ENCODE measurements at regions not wholly inside any gene's neighbourhood (a gene's known extent, or its start where the extent isn't known, plus 50 kb on each side); places are given as distances from the start of the nearest gene placed in this dataset.

DNA sequence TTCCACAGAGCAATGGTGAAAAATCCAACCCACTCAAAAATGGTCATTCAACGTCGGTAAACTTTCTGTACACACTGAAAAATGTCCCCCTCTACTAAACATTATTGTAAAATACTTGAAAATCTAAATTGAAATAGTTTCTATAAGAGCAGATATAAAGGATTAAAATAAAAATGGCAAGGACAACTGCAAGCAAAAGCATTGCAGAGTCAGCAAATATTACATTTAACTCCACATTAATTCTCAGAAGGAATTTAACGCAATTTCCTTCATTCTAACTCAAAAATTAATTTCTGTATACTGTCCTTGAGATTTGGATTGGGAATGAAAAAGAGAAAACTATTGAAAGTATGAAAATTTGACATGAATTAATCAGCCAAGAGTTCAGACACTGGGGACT, 64.4 kb upstream of the SSBP2 start:
- no peak for ATAC-seq (replicated peaks in 1 of 2)
- no peak for DNase-seq
- Mint-ChIP-seq H3K4me3 (no peak overlapping the region), H3K36me3 (ENCODE audit: insufficient read depth in 2 of 2) (no peaks in the 10 kb centered on the region), H3K27me3 (ENCODE audit: low read depth) (no peaks in the 10 kb centered on the region), H3K4me1 (ENCODE audit: low read depth) (peaks cover 27% of the 10 kb centered on the region), H3K27ac (no peak overlapping the region), H3K9me3 (peaks cover 0 to 2% of the 10 kb centered on the region in 2 donors)

GRCh38 chr5:81808106-81808505, 57.2 kb upstream of the SSBP2 start:
- ATAC-seq (replicated peaks in 1 of 2) (no peak), DNase-seq (no peak)
- no peaks in the 10 kb centered on the region for H3K27me3 Mint-ChIP-seq (ENCODE audit: low read depth)
- H3K36me3 Mint-ChIP-seq (ENCODE audit: insufficient read depth in 2 of 2): peaks cover 0 to 6% of the 10 kb centered on the region in 2 donors
- H3K4me1 Mint-ChIP-seq (ENCODE audit: low read depth): peaks cover 10% of the 10 kb centered on the region
- H3K27ac Mint-ChIP-seq: no peak overlapping the region
- peaks cover 6 to 9% of the 10 kb centered on the region in 2 donors for H3K9me3 Mint-ChIP-seq
- no peak overlapping the region for H3K4me3 Mint-ChIP-seq

GRCh38 chr5:81805086-81805485, 54.2 kb upstream of the SSBP2 start:
- peaks cover 7 to 9% of the 10 kb centered on the region in 2 donors for H3K9me3 Mint-ChIP-seq
- H3K4me1 Mint-ChIP-seq (ENCODE audit: low read depth): peaks cover 10% of the 10 kb centered on the region
- no peak for ATAC-seq (replicated peaks in 1 of 2)

DNA sequence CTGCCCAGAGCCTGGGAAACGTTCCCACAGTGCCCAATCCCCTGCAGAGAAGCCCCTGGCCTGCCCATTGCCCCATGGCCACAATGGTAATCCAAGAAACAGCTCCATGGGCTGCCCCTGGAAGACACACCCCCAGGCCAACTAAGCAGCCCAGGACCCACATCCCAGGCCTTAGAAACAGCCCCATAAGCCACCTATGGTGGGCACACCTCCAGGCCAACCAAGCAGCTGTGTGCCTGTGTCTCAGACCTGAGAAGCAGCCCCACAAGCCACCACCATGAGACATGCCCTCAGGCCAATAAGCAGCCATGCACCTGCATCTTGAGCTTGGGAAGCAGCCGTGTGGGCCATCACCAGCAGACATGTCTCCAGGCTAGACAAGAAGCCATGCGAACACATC, 52.9 kb upstream of the SSBP2 start:
- Mint-ChIP-seq H3K27me3 (ENCODE audit: low read depth) (no peaks in the 10 kb centered on the region), H3K27ac (no peak overlapping the region), H3K4me1 (ENCODE audit: low read depth) (peaks cover 10% of the 10 kb centered on the region), H3K9me3 (peaks cover 7 to 9% of the 10 kb centered on the region in 2 donors), H3K36me3 (ENCODE audit: insufficient read depth in 2 of 2) (peaks cover 0 to 6% of the 10 kb centered on the region in 2 donors), H3K4me3 (no peak overlapping the region)
- DNase-seq: no peak
- no peak for ATAC-seq (replicated peaks in 1 of 2)

More at GRCh38 chr5:81805086-81805485, 54.2 kb upstream of the SSBP2 start:
- Mint-ChIP-seq H3K27ac (no peak overlapping the region), H3K36me3 (ENCODE audit: insufficient read depth in 2 of 2) (peaks cover 0 to 6% of the 10 kb centered on the region in 2 donors), H3K4me3 (no peak overlapping the region), H3K27me3 (ENCODE audit: low read depth) (no peaks in the 10 kb centered on the region)
- DNase-seq: no peak

GRCh38 chr5:81802625-81803024, 51.7 kb upstream of the SSBP2 start:
- no peaks in the 10 kb centered on the region for H3K27me3 Mint-ChIP-seq (ENCODE audit: low read depth)

GRCh38 chr5:81802020-81802419, 51.1 kb upstream of the SSBP2 start:
- peaks cover 1 to 3% of the 10 kb centered on the region in 2 donors for H3K9me3 Mint-ChIP-seq
- H3K4me1 Mint-ChIP-seq (ENCODE audit: low read depth): peaks cover 10% of the 10 kb centered on the region
- DNase-seq: no peak
- no peaks in the 10 kb centered on the region for H3K27me3 Mint-ChIP-seq (ENCODE audit: low read depth)
- no peak overlapping the region for H3K27ac Mint-ChIP-seq
- peaks cover 0 to 6% of the 10 kb centered on the region in 2 donors for H3K36me3 Mint-ChIP-seq (ENCODE audit: insufficient read depth in 2 of 2)
- H3K4me3 Mint-ChIP-seq: no peak overlapping the region
- ATAC-seq (replicated peaks in 1 of 2): no peak

More at GRCh38 chr5:81802625-81803024, 51.7 kb upstream of the SSBP2 start:
- peaks cover 10% of the 10 kb centered on the region for H3K4me1 Mint-ChIP-seq (ENCODE audit: low read depth)
- ATAC-seq (replicated peaks in 1 of 2) (no peak), DNase-seq (no peak)
- H3K36me3 Mint-ChIP-seq (ENCODE audit: insufficient read depth in 2 of 2): peaks cover 0 to 6% of the 10 kb centered on the region in 2 donors
- no peak overlapping the region for H3K4me3 Mint-ChIP-seq
- H3K9me3 Mint-ChIP-seq: peaks cover 1 to 3% of the 10 kb centered on the region in 2 donors
- H3K27ac Mint-ChIP-seq: no peak overlapping the region

DNA sequence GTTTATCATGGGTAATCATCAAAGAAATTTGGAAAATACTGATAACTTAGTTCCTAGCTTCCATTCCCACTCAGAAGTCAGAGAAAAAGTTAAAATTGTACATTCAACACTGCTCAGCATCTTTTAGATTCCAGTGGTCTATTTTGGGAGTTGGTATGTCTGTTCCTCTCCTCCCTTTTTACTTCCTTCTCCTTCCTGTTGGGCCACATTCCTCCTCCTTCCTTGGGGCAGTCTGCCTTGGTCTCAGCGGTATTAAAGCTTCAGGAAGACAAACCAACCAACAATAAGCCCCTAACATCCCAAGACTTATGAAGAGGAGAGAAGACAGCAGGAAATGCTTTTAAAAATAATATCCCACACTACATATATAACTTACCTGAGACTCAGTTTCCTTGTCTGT, 49.9 kb upstream of the SSBP2 start:
- Mint-ChIP-seq H3K36me3 (ENCODE audit: insufficient read depth in 2 of 2) (peaks cover 0 to 4% of the 10 kb centered on the region in 2 donors), H3K27ac (no peak overlapping the region), H3K27me3 (ENCODE audit: low read depth) (no peaks in the 10 kb centered on the region), H3K4me1 (ENCODE audit: low read depth) (peaks cover 10% of the 10 kb centered on the region), H3K4me3 (no peak overlapping the region), H3K9me3 (peaks cover 1 to 2% of the 10 kb centered on the region in 2 donors)
- DNase-seq (no peak), ATAC-seq (replicated peaks in 1 of 2) (no peak)

Data from activated T-cell treated with anti-CD3 and anti-CD28 coated beads, Interleukin-2, amount 50 U/mL, for 72 hours (primary cell).